Gastrocnemius medialis (tissue), 4 donors: ENCODE measurements at regions not wholly inside any gene's neighbourhood (a gene's known extent, or its start where the extent isn't known, plus 50 kb on each side); places are given as distances from the start of the nearest gene placed in this dataset.

Experiments
- ATAC-seq, 2 donors: fragments of 150-250 bp; one replicate each; pipeline ENCODE4 v1.9.1; 2016
- DNase-seq, 2 donors: peaks; one replicate each; pipeline ENCODE4 v3.0.0-alpha.2; 2019
- H3K27ac ChIP-seq, 4 donors: fragments of 200-600 bp; sonication (generic); 1 replicate in 1 of 4; 2 replicates in 3 of 4; pipeline ENCODE4 v1.5.1; 2016 to 2018; ENCODE audit warnings: mild to moderate bottlenecking in 2 of 4, moderate library complexity in 1 of 4
- H3K27me3 ChIP-seq, 3 donors: fragments of 200-600 bp; sonication (generic) in 2 of 3; 1 replicate in 1 of 3; 2 replicates in 2 of 3; pipeline versions ENCODE4 v1.5.1 to v1.6.0; 2016 to 2019; ENCODE audit warnings: mild to moderate bottlenecking in 1 of 3, moderate library complexity in 1 of 3
- H3K36me3 ChIP-seq, 2 donors: fragments of 200-600 bp; sonication (generic) in 1 of 2; one replicate each; pipeline ENCODE4 v1.5.1; 2017 to 2018
- H3K4me1 ChIP-seq, 2 donors: fragments of 200-600 bp; sonication (generic) in 1 of 2; one replicate each; pipeline ENCODE4 v1.5.1; 2016 to 2017; ENCODE audit warnings: mild to moderate bottlenecking in 2 of 2
- H3K4me3 ChIP-seq, 4 donors: fragments of 200-600 bp; sonication (generic) in 3 of 4; 1 replicate in 1 of 4; 2 replicates in 3 of 4; pipeline ENCODE4 v1.5.1; 2016 to 2019; ENCODE audit warnings: mild to moderate bottlenecking in 2 of 4
- H3K9me3 ChIP-seq, 3 donors: fragments of 200-600 bp; sonication (generic) in 2 of 3; 1 replicate in 1 of 3; 2 replicates in 2 of 3; pipeline ENCODE4 v1.5.1; 2016 to 2019
- POLR2A ChIP-seq, 2 donors: fragments of 450-650 bp; IDR thresholded peaks; one replicate each; pipeline ENCODE4 v1.6.1; 2017; ENCODE audit warnings: antibody characterized with exemption in 2 of 2, mild to moderate bottlenecking in 2 of 2, moderate library complexity in 2 of 2
- in situ Hi-C, 4 donors: fragments of 200-750 bp; cut with MboI; loops; one replicate each; pipeline versions ENCODE4 v1.15.0 to v1.8.0; 2017; ENCODE audit warnings: low sequenced_read_pairs in 4 of 4
- intact Hi-C: fragments of 100-400 bp; cut with DNase I; formaldehyde crosslinking; loops from one replicate; pipeline ENCODE4 v1.15.1; 2023; ENCODE audit warnings: low total_unique reads
- TF ChIP-seq, protein P1 (sequence below), 5 experiments: fragments of 450-650 bp in 3 of 5; fragments of 200-600 bp in 2 of 5; sonication (generic) in 2 of 5; IDR thresholded peaks in 4 of 5; conservative IDR thresholded peaks in 1 of 5; 1 replicate in 4 of 5; 2 replicates in 1 of 5; pipeline ENCODE4 v1.5.1; 2016 to 2019; ENCODE audit warnings: antibody characterized with exemption in 5 of 5, mild to moderate bottlenecking in 3 of 5, moderate library complexity in 3 of 5

DNA sequence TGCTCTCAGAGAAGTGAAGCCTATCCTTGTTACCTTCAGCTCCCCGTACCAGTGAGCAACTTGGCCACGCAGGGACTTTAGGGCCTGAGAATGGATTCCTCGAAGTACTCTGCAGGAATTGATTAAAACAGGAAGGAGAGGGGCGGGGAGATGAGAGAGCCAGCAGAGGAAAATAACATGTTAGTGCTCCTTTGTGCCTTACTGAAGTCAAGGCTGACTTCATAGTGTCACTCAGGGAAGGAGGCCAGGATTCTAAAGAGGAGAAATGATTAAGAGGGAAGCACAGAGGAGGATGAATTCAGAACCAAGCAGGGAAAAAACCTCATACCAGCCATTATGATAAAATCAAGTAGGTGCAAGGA is 195.6 kb upstream of the RHOBTB1 start:
- DNase-seq: no peak
- Histone ChIP-seq H3K27ac (no peak overlapping the region), H3K36me3 (no peaks in the 10 kb centered on the region), H3K9me3 (no peaks in the 10 kb centered on the region), H3K4me3 (no peak overlapping the region), H3K27me3 (no peaks in the 10 kb centered on the region), H3K4me1 (peaks cover 0 to 12% of the 10 kb centered on the region in 2 donors)
- intact Hi-C loops (no loop called here), in situ Hi-C loops (loop anchor here (5.0 to 25.0 kb wide), 4 partner anchors 145 to 598 kb away; no protein-coding TSS in a partner anchor)
- TF ChIP-seq, protein P1, sequence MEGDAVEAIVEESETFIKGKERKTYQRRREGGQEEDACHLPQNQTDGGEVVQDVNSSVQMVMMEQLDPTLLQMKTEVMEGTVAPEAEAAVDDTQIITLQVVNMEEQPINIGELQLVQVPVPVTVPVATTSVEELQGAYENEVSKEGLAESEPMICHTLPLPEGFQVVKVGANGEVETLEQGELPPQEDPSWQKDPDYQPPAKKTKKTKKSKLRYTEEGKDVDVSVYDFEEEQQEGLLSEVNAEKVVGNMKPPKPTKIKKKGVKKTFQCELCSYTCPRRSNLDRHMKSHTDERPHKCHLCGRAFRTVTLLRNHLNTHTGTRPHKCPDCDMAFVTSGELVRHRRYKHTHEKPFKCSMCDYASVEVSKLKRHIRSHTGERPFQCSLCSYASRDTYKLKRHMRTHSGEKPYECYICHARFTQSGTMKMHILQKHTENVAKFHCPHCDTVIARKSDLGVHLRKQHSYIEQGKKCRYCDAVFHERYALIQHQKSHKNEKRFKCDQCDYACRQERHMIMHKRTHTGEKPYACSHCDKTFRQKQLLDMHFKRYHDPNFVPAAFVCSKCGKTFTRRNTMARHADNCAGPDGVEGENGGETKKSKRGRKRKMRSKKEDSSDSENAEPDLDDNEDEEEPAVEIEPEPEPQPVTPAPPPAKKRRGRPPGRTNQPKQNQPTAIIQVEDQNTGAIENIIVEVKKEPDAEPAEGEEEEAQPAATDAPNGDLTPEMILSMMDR (IDR thresholded peaks at IDR 0.05 in 4 of 5, conservative IDR thresholded peaks at IDR 0.05 in 1 of 5): no peak
- TF ChIP-seq POLR2A (IDR thresholded peaks at IDR 0.05): no peak
- no peak for ATAC-seq

DNA sequence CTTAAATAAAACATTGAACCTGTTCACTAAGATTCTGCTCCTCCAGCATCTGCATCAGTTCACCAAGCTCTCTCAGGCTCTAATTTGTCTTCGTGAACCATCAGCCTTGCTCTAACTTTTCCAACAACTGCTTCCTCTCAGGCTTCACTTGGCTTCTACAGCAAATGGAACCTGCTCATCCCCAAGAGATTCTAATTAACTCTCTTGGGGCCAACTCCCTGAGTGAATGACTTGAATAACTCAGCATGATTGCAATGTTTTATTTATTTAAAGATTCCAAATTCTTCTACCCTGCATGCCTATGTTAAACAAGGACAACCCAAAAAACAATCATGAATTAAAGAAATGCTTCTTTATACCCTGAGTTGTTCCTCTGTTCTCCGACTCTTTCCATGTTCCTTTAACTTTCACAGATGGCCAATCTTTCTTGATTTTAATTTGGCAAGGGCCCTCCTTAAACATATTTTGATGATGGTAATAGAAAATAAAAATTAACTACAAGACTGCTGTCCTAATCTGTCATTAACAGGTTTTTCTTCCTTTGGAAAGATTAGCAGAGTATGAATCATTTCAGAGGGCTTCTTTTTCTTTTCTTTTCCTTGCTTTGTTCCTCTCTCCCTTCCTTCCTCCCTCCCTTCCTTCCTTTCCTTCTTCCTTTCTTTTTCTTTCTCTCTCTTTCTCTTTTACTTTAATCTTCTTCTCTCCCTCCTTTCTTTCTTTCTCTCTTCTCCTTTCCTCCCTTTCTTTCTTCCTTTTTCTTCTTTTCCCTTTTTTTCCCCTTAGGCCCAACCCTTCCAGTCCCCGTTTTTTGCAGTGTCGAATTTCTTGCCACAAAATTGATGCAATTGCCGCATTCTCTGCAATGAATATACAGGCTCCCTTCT is 195.0 kb upstream of the RHOBTB1 start:
- Histone ChIP-seq H3K4me1 (peaks cover 0 to 12% of the 10 kb centered on the region in 2 donors), H3K36me3 (no peaks in the 10 kb centered on the region)

DNA sequence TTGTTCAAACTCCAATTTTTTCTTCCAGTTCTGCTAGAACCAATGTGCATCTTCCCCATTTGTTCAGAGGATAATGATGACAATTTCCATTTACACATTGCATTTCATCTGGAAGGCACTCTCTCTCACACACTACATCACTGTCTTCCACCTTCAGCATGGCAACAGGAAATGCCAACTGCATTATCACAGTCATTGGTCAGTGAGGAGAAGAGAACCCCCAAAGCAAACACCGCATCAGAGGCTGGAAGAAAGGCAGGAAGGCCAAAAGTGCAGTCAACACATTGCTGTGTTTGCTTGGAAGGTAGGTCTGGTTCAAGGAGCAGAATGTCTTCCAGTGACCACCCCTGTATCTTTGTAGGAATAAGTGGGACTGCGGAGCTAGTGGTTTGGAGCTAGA is 192.2 kb upstream of the RHOBTB1 start:
- intact Hi-C loops: no loop called here
- in situ Hi-C loops: loop anchor here (5.0 to 25.0 kb wide), 4 partner anchors 149 to 601 kb away; no protein-coding TSS in a partner anchor

More for the DNA sequence above, 195.0 kb upstream of the RHOBTB1 start:
- DNase-seq (no peak), ATAC-seq (no peak)
- TF ChIP-seq POLR2A (IDR thresholded peaks at IDR 0.05): no peak
- TF ChIP-seq, protein P1 (IDR thresholded peaks at IDR 0.05 in 4 of 5, conservative IDR thresholded peaks at IDR 0.05 in 1 of 5): no peak
- in situ Hi-C loops (loop anchor here (5.0 to 25.0 kb wide), 4 partner anchors 146 to 598 kb away; no protein-coding TSS in a partner anchor), intact Hi-C loops (no loop called here)
- Histone ChIP-seq H3K9me3 (no peaks in the 10 kb centered on the region), H3K4me3 (no peak overlapping the region), H3K27me3 (no peaks in the 10 kb centered on the region), H3K27ac (no peak overlapping the region)

DNA sequence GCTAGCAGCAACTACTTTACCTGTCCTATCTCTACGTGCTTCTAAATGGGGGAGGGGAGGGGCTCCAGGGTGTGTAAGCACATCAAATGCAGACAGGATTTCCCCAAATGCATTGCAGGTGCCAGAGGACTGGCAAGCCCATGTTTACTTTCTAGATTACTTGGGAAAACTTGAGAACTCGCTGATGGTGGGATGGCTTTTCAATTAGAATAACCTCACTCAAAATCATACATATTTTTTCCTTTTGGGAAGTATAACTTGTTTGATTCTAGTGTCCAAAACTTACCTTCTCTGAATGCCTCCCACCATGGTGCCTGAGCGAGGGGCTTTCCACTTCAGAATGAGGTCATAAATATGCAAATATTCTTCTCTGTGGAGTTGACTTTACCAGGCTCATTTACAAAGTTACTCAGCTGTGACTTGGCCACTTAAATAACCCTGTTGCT is 191.3 kb upstream of the RHOBTB1 start:
- intact Hi-C loops: no loop called here

More for the DNA sequence above, 192.2 kb upstream of the RHOBTB1 start:
- ATAC-seq: no peak
- TF ChIP-seq, protein P1 (IDR thresholded peaks at IDR 0.05 in 4 of 5, conservative IDR thresholded peaks at IDR 0.05 in 1 of 5): no peak
- no peak for TF ChIP-seq POLR2A (IDR thresholded peaks at IDR 0.05)
- Histone ChIP-seq H3K27ac (no peak overlapping the region), H3K36me3 (no peaks in the 10 kb centered on the region), H3K27me3 (no peaks in the 10 kb centered on the region), H3K4me1 (peaks cover 0 to 12% of the 10 kb centered on the region in 2 donors), H3K9me3 (no peaks in the 10 kb centered on the region), H3K4me3 (no peak overlapping the region)
- DNase-seq: no peak

More for the DNA sequence above, 191.3 kb upstream of the RHOBTB1 start:
- no peak for DNase-seq
- H3K4me1 ChIP-seq: peaks cover 0 to 5% of the 10 kb centered on the region in 2 donors
- no peak overlapping the region for H3K27ac ChIP-seq
- H3K36me3 ChIP-seq: no peaks in the 10 kb centered on the region
- no peaks in the 10 kb centered on the region for H3K9me3 ChIP-seq
- ATAC-seq: no peak
- H3K27me3 ChIP-seq: no peaks in the 10 kb centered on the region
- TF ChIP-seq, protein P1 (IDR thresholded peaks at IDR 0.05 in 4 of 5, conservative IDR thresholded peaks at IDR 0.05 in 1 of 5): no peak
- no peak for TF ChIP-seq POLR2A (IDR thresholded peaks at IDR 0.05)
- in situ Hi-C loops: loop anchor here (5.0 to 25.0 kb wide), 4 partner anchors 150 to 602 kb away; no protein-coding TSS in a partner anchor
- H3K4me3 ChIP-seq: no peak overlapping the region
